Endothelial cell of umbilical vein (primary cell): ENCODE measurements at regions not wholly inside any gene's neighbourhood (a gene's known extent, or its start where the extent isn't known, plus 50 kb on each side); places are given as distances from the start of the nearest gene placed in this dataset.

Source experiments
- BruUV-seq: library from RNA; stranded (reverse); fragments of 400-500 nt; replicated peaks from 2 replicates; lab custom pipeline; 2021; lab: Mats Ljungman, UMichigan
- CTCF ChIA-PET: fragments of 300-600, 350-600 bp; sonication (Branson Sonifier 250); formaldehyde crosslinking; loops from one replicate; lab custom pipeline; 2021; ENCODE audit warnings: antibody characterized with exemption, inconsistent platforms; lab: Charles Lee
- POLR2A ChIA-PET: fragments of 300-600, 350-600 bp; sonication (Branson Sonifier 250); formaldehyde crosslinking; loops from one replicate; lab custom pipeline; 2021; ENCODE audit warnings: antibody characterized with exemption, inconsistent platforms; lab: Charles Lee
- DNase-seq: peaks from one replicate; pipeline ENCODE4 v3.0.0-alpha.2; 2011; ENCODE audit warnings: low read depth, low spot score
- FAIRE-seq: peaks from 2 replicates; lab custom pipeline; 2011; peaks lifted over from hg19 to GRCh38; lab: Jason Lieb, UNC
- H2AFZ ChIP-seq: 2 replicates; pipeline ENCODE4 v1.6.0; 2012; ENCODE audit warnings: low read depth, low read length, control low read depth, inconsistent platforms
- H3K27ac ChIP-seq: 2 replicates; pipeline ENCODE4 v1.5.1; 2011; ENCODE audit warnings: low read depth, mild to moderate bottlenecking, control low read depth, low read length, moderate library complexity; ENCODE audit not compliant: insufficient read depth
- H3K27me3 ChIP-seq, 2 experiments: 2 replicates each; pipeline versions ENCODE4 v1.6.0 to v1.6.1; 2011; ENCODE audit warnings: low read length in 2 of 2, mixed read lengths in 1 of 2; ENCODE audit not compliant: control insufficient read depth in 2 of 2, insufficient read depth in 2 of 2
- H3K36me3 ChIP-seq, 2 experiments: 2 replicates in 1 of 2; 3 replicates in 1 of 2; pipeline ENCODE4 v1.5.1; 2011; ENCODE audit warnings: low read length in 2 of 2, mild to moderate bottlenecking in 1 of 2, moderate library complexity in 1 of 2; ENCODE audit not compliant: control insufficient read depth in 2 of 2, insufficient read depth in 2 of 2; ENCODE audit errors: extremely low read depth in 1 of 2
- H3K4me1 ChIP-seq: 3 replicates; pipeline ENCODE4 v1.5.1; 2011; ENCODE audit warnings: mild to moderate bottlenecking, low read length; ENCODE audit not compliant: control insufficient read depth, insufficient read depth; ENCODE audit errors: extremely low read depth
- H3K4me2 ChIP-seq: 2 replicates; pipeline ENCODE4 v1.6.1; 2011; ENCODE audit warnings: low read length, control low read depth, mixed read lengths; ENCODE audit not compliant: insufficient read depth
- H3K4me3 ChIP-seq, 3 experiments: fragments of 200-600 bp in 1 of 3; sonication (generic), shearing (Covaris generic) in 1 of 3; replicated peaks in 1 of 3; 2 replicates each; pipeline ENCODE4 v1.5.1; 2011 to 2016; ENCODE audit warnings: control low read depth in 3 of 3, low read length in 3 of 3, mild to moderate bottlenecking in 2 of 3, inconsistent platforms in 1 of 3, low read depth in 1 of 3, moderate library complexity in 1 of 3; ENCODE audit not compliant: insufficient read depth in 1 of 3
- H3K79me2 ChIP-seq: 2 replicates; pipeline ENCODE4 v1.6.0; 2012; ENCODE audit warnings: low read length, inconsistent platforms; ENCODE audit not compliant: control insufficient read depth, insufficient read depth
- H3K9ac ChIP-seq: replicated peaks from 2 replicates; pipeline ENCODE3; 2011; ENCODE audit warnings: low read length, control low read depth; ENCODE audit not compliant: insufficient read depth; ENCODE audit errors: extremely low read depth
- H3K9me1 ChIP-seq: replicated peaks from 3 replicates; pipeline ENCODE4 v1.6.0; 2011; ENCODE audit warnings: mild to moderate bottlenecking, low read length; ENCODE audit not compliant: control insufficient read depth, insufficient read depth; ENCODE audit errors: extremely low read depth
- H3K9me3 ChIP-seq: replicated peaks from 2 replicates; pipeline ENCODE4 v1.5.1; 2012; ENCODE audit warnings: low read length, inconsistent platforms; ENCODE audit not compliant: control insufficient read depth, insufficient read depth
- H4K20me1 ChIP-seq: replicated peaks from 2 replicates; pipeline ENCODE3; 2011; ENCODE audit warnings: mild to moderate bottlenecking, low read length; ENCODE audit not compliant: control insufficient read depth, insufficient read depth; ENCODE audit errors: extremely low read depth
- CTCF ChIP-seq, 2 donors: IDR thresholded peaks; 1 replicate in 1 of 2; 2 replicates in 1 of 2; pipeline ENCODE4 v1.5.1; 2011; ENCODE audit warnings: low read length in 2 of 2, mild to moderate bottlenecking in 2 of 2, moderate library complexity in 2 of 2, control low read depth in 1 of 2, inconsistent platforms in 1 of 2, low read depth in 1 of 2; ENCODE audit not compliant: insufficient read depth in 1 of 2; ENCODE audit errors: extremely low read depth in 1 of 2
- EZH2 ChIP-seq: IDR thresholded peaks from 2 replicates; pipeline ENCODE4 v1.6.1; 2012; ENCODE audit warnings: borderline replicate concordance, low read depth, mild to moderate bottlenecking, moderate library complexity, low read length, inconsistent platforms; ENCODE audit not compliant: severe bottlenecking
- FOS ChIP-seq: IDR thresholded peaks from 2 replicates; pipeline ENCODE4 v1.6.1; 2011; ENCODE audit warnings: mild to moderate bottlenecking, low read length, moderate library complexity, borderline replicate concordance; ENCODE audit not compliant: insufficient read depth
- GATA2 ChIP-seq: IDR thresholded peaks from 2 replicates; pipeline ENCODE4 v1.7.0; 2011; ENCODE audit warnings: low read depth, mild to moderate bottlenecking, moderate library complexity, mixed read lengths, low read length; ENCODE audit not compliant: insufficient read length, insufficient read depth
- JUN ChIP-seq: IDR thresholded peaks from 2 replicates; pipeline ENCODE4 v1.6.1; 2011; ENCODE audit warnings: borderline replicate concordance, low read depth; ENCODE audit not compliant: insufficient read length, insufficient read depth
- MAX ChIP-seq: IDR thresholded peaks from 2 replicates; pipeline ENCODE4 v1.6.1; 2011; ENCODE audit not compliant: insufficient read depth, insufficient read length
- MYC ChIP-seq: IDR thresholded peaks from one replicate; pipeline ENCODE4 v1.6.1; 2011; ENCODE audit warnings: mild to moderate bottlenecking, low read depth, low read length
- POLR2A ChIP-seq: IDR thresholded peaks from 2 replicates; pipeline ENCODE4 v1.6.1; 2012; ENCODE audit warnings: low read depth, mild to moderate bottlenecking, control low read depth, low read length
- POLR2AphosphoS5 ChIP-seq: IDR thresholded peaks from 2 replicates; pipeline ENCODE4 v1.6.1; 2012; ENCODE audit warnings: low read depth, mild to moderate bottlenecking, control low read depth, low read length, moderate library complexity; ENCODE audit not compliant: insufficient read depth
- dilution Hi-C: fragments of 300-500 bp; cut with MboI; formaldehyde crosslinking; loops from one replicate; pipeline ENCODE4 v1.15.0; 2019; ENCODE audit warnings: low sequenced_read_pairs; ENCODE audit not compliant: extremely low pct_ligation_motif_present
- intact Hi-C: fragments of 100-400 bp; cut with micrococcal nuclease; formaldehyde crosslinking; loops from one replicate; pipeline ENCODE4 v1.10.0; 2022

- ChIA-PET POLR2A (no interaction called here), CTCF (interaction anchor here (1.6 kb wide), 1 partner anchor 13 kb away, joined by 4 read pairs; no protein-coding TSS in a partner anchor)
- no peaks in the 10 kb centered on the region for H3K27me3 ChIP-seq
- H3K9me1 ChIP-seq = no peaks in the 10 kb centered on the region
- DNase-seq (no peak), FAIRE-seq (no peak)
- BruUV-seq = no TSS peak
- TF ChIP-seq EZH2 = no peak
- no peaks in the 10 kb centered on the region for H4K20me1 ChIP-seq
- no peak overlapping the region for H3K27ac ChIP-seq
- no peak overlapping the region for H2AFZ ChIP-seq
- no peak overlapping the region for H3K4me2 ChIP-seq
- H3K4me3 ChIP-seq = no peak overlapping the region
- no peak overlapping the region for H3K9ac ChIP-seq
- dilution Hi-C loops (no loop called here), intact Hi-C loops (no loop called here)
- H3K79me2 ChIP-seq = no peaks in the 10 kb centered on the region
- H3K9me3 ChIP-seq = peaks cover 2% of the 10 kb centered on the region
- H3K4me1 ChIP-seq = no peaks in the 10 kb centered on the region
- H3K36me3 ChIP-seq = no peaks in the 10 kb centered on the region
These were observed 938.9 kb downstream of the TDRD15 start for GRCh38 chr2:22062679-22063078.

- Histone ChIP-seq H3K9me1 (no peaks in the 10 kb centered on the region), H3K9me3 (peaks cover 4% of the 10 kb centered on the region), H3K9ac (no peak overlapping the region), H3K4me2 (no peak overlapping the region), H3K27ac (no peak overlapping the region), H3K27me3 (no peaks in the 10 kb centered on the region), H3K4me3 (no peak overlapping the region), H2AFZ (no peak overlapping the region), H3K4me1 (no peaks in the 10 kb centered on the region), H3K79me2 (no peaks in the 10 kb centered on the region), H4K20me1 (no peaks in the 10 kb centered on the region), H3K36me3 (no peaks in the 10 kb centered on the region)
- dilution Hi-C loops (no loop called here), intact Hi-C loops (no loop called here)
- DNase-seq (no peak), FAIRE-seq (no peak)
- CTCF ChIA-PET = interaction anchor here (1.1 kb wide), 1 partner anchor 13 kb away, joined by 4 read pairs; no protein-coding TSS in a partner anchor
- POLR2A ChIA-PET = no interaction called here
- no TSS peak for BruUV-seq
- TF ChIP-seq FOS (no peak), MYC (no peak), JUN (no peak), EZH2 (no peak), POLR2A (no peak), GATA2 (no peak), MAX (no peak), POLR2AphosphoS5 (no peak), CTCF (IDR thresholded peaks at IDR 0.05; ENCODE audit: extremely low read depth in 1 of 2, insufficient read depth in 1 of 2, low read depth in 1 of 2, low read length in 2 of 2) (no peak)
These were observed 952.7 kb downstream of the TDRD15 start for GRCh38 chr2:22076454-22076853.
